Neural progenitor cell (in vitro differentiated cells): ENCODE measurements at regions not wholly inside any gene's neighbourhood (a gene's known extent, or its start where the extent isn't known, plus 50 kb on each side); places are given as distances from the start of the nearest gene placed in this dataset.

ENCODE experiments used
- CTCF ChIP-seq: fragments of 200-600 bp; sonication (generic); IDR thresholded peaks from 2 replicates; pipeline ENCODE4 v1.5.1; 2017; ENCODE audit warnings: antibody characterized with exemption, mild to moderate bottlenecking
- EZH2 ChIP-seq: fragments of 200-600 bp; sonication (generic); IDR thresholded peaks from 2 replicates; pipeline ENCODE4 v1.6.1; 2017; ENCODE audit warnings: antibody characterized with exemption, mild to moderate bottlenecking, moderate library complexity
- EZH2phosphoT487 ChIP-seq: fragments of 200-600 bp; sonication (generic); IDR thresholded peaks from 2 replicates; pipeline ENCODE4 v1.6.1; 2017; ENCODE audit warnings: antibody characterized with exemption

- TF ChIP-seq EZH2phosphoT487 (no peak), CTCF (no peak), EZH2 (no peak)
Measured at GRCh38 chr6:21489826-21490225, 103.7 kb upstream of the SOX4 start.
